GM18858 (cell line): ENCODE measurements at regions not wholly inside any gene's neighbourhood (a gene's known extent, or its start where the extent isn't known, plus 50 kb on each side); places are given as distances from the start of the nearest gene placed in this dataset.
"Not testable (repeated sequence)": the region's sequence is repeated elsewhere in the genome, so short reads cannot be mapped to it uniquely, and the experiment has no call there.

Experiments
- ATAC-seq: cut with Tn5 transposase; IDR thresholded peaks from one replicate; pipeline ENCODE4 v1.9.1; 2021; ENCODE audit not compliant: unreplicated experiment

DNA sequence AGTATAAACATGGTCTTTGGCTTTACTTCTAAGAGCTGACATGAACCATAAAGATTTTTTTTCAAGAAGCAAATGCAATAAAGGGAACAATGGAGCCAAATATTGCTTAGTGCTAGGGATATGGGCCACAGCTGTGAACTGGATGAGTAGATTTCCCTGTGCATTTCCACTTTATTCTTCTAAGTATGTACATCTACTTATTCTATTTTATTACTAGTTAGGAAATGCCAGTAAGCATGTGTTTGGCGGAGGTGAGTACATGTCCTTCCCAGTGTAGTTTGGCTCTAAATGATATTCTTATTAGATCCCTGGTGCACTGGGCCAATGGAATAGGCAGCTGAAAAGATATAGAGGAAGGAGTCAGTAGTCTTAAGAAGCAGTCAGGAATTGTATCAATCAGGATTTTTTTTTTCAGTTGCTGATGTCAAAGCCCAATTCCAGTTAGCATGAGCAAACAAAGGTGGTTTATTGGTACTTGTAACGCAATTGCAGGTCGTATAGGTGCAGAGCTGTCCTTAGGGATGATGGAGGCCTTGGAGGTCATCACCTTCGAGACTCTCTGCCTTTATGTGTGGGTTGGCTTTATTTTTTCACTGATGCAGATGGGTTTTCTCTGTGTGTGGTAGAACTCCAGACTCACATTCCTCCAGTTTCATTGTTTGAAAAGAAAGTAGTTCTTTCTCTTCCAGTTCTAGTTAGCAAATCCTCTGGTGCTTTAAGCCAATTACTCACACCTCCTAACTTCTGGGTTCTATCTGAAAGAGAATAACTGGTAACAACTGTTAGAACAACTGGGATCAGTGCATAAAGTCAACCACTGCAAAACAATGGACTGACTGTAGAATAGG lies 139.0 kb upstream of the LRIG3 start:
- ATAC-seq = no peak

DNA sequence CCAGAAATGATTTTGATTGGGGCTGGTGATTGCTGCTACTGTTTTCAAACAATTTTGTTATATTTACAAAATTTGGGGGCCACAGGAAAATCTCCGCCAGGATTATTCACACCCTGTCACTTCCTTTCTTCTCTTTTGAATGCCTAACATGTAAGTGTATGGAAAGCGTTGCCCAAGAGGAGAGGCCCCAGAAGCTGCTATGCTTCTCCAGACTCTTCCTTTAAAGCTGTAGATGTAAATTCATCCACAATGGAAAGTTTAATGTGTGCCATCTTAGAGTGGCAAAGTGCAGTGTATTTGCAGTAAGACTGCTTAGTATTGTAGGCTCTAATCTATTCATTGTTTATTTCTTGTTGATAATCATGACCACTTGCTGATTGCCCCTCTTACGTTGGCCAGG lies 136.7 kb upstream of the LRIG3 start:
- ATAC-seq = no peak

DNA sequence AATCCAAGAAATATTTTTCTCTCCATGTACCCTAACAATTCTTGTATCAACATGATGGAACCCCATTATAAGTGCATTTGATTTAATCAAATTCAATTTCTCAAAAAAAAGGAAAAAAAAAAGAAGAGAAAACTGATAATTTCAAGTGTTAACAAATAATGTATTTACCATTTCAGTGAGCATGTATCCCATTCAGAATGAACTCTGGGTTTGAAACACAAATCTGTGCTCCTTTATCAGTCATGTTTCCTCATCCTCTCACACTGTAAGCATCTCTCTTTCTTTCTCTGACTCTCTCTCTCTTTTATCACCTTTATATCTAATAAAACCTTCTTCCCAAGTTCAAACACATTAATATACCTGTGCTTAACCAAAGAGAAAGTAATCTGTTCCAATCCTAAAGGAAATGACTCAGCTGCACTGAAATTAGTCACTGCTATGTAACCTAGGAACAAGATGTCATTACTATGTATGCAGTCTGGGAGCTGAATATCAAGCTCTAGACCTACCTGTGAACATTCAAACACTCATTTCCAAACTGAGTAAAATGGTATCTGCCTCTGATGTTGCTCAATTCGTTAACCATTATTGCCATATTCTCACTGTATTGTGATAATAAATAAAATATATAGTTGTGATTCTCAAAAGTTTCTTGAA lies 135.0 kb upstream of the LRIG3 start:
- ATAC-seq = peak; percentile 76

GRCh38 chr12:59053266-59053899 lies 133.1 kb upstream of the LRIG3 start:
- ATAC-seq = not testable (repeated sequence)

- ATAC-seq = no peak
Measured at GRCh38 chr12:59046763-59047534, 126.6 kb upstream of the LRIG3 start.

DNA sequence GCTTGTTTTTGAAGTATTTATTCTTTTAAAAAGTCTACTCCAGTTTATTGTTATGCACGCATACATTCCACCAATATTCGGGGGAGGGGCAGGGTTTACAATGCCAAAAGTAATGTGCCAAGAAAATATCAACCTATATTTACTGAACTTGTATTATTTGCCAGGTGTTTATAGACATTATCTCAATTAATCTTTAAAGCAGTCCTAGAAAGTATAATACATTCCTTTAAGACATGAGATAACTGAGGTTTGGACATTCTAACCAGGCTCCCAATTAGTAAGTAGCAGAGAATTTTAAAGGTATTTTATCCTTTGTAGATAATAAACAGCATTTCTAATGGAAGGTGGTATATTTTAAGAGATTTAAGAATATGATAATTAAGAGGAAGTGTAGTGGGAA lies 124.5 kb upstream of the LRIG3 start:
- ATAC-seq = no peak

- no peak for ATAC-seq
Measured at GRCh38 chr12:59041241-59042121, 121.2 kb upstream of the LRIG3 start.

DNA sequence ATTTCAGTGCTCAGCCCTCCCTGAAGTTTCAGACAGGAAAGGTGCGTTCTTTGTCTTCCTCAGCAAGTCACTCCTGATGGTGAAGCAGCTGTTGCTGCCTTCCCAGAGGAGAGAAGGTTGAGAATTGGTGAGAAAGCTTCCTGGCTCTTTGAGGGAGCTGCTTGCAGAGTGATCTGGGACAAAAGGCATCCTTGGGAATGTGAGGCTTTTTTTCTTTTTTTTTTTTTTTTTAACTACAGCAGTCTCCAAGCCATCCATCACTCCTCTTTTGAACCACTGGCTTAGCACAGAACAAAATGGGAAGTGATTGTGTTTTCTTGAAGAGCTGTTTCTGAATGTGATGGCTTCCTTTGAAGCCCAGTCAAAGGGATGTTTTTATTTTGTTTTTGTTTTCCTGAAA lies 120.4 kb upstream of the LRIG3 start:
- no peak for ATAC-seq

GRCh38 chr12:59040043-59040442 lies 119.7 kb upstream of the LRIG3 start:
- ATAC-seq = no peak

GRCh38 chr12:59039005-59039404 lies 118.7 kb upstream of the LRIG3 start:
- no peak for ATAC-seq

DNA sequence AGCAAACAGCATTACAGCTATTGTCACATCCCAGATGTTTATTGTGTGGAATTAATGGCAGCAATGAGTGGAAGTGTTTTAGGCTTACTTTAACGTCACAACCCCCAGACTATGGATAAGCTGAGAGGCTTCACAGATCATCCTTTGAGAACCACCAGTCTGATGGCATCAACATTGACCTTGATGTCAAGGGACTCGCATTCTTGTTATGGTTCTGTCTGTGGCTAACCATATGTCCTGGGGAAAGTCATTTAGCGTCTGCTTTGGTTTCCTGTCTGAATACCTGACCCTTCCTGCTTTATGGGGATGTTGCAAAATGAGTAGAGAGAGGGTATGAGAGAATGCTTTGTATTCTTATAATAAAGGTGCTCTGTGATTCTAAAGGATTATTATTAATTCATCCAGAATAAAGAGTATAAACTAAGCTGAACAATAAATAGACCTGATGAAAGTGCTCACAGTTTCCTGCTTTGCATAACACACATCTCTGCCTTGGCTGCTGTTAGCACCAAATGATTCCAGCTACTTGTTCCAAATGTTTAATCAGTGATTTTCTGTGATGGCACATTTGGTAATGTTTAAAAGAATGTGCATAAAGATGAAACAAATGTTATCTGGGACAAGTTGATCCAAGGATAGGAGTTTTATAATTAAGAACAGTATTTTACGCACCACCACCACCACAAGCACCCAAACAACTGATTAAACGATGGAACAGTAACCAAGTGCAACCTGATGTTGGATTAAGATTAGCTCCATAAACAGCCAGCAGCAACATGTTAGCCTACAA lies 116.9 kb upstream of the LRIG3 start:
- no peak for ATAC-seq

DNA sequence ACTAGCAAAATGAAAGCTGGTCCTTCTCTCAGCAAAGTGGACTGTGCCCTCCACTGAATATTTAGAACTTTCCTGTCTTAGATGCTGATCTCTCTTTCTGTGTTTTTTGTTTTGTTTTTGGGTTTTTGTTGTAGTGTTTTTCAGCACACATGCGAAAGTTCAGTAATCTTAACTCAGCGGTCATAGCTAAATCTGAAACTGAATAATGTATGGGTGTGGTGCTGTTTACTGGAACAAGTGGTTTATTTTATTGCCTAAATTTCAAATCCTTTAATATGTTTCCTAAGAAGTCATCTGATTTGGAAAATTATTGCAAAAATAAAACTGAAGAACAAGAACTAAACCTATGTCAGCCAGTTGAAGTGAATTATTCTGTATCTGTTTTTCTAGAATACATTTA lies 116.0 kb upstream of the LRIG3 start:
- ATAC-seq = no peak

DNA sequence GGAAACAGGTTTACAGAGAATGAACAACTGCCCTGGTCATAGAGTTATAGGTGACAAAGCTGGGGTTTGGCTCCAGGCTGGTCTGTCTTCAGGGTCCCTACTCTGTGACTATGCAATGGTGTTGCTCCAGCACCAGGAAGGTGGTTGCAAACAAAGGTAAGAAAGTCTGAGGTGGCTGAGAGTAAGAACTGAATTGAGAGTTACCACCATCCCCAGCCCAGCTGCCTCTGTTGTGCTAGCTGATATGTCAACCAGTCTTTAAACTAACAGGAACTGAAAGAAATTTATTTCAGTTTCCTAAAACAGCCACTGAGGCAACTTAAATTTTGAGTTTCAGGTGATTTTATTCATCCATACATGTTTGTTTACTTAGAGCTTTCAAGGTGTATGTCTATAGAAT lies 111.0 kb upstream of the LRIG3 start:
- no peak for ATAC-seq

DNA sequence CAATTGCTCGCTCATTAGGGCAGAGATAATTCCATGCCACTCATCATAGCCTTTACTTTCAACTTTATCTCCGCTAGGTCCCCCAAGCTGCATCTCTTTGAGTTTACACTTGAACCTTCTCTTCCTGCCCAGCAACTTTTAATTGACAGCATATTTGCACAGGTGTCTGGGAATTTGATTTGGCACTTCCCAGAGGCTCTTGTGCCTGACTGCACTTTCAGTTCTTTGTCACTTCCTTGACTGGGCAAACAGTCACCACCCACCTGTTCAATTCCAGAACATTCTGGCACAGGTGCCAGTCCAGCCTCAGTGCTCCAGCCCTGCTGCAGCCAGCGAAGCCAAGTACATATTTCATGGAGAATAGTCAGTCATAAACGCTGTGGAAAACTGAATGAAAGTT lies 110.1 kb upstream of the LRIG3 start:
- no peak for ATAC-seq

DNA sequence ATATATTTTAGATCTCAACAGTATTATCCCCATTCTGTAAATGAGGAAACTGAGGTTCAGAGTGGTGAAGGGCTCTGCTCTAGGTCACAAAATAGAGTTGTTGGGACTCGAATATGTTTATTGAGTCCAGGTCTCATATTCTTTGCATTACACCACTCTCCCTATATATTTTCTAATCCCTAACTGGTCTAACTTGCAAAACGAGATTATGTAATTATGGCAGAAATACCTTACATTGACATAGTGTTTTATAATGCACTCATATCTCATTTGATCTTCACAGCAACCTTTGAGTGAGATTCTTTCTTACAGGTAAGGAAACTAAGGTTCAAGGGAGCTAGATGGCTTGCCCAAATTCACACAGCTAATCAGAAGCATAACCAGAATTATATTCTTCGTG lies 106.9 kb upstream of the LRIG3 start:
- ATAC-seq = no peak

DNA sequence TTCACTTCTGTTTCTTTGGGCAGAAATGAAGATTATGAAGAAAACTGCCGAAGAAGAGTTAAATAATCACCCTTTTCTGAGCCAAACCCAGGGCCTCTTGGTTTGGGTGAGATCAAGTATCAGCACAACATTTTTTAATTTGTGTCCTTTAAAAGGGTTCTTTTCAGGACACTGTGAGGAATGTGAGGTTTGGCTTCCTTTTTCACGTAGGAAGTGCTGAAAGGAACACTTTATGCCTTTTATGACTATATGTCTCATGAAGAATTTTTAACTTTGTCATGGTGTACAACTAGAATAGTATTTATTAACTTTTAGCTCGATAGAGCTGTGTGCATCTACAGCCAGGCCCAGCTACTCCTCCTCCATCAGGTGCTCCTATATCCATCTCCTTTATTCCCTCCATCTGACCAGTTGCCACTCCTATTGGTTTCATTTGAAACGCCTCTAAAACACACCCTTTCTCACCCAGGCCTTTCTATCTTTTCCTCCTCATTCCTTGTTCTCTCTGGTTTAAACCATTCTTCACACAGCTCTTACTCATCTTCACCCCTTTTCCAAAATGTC lies 103.6 kb upstream of the LRIG3 start:
- no peak for ATAC-seq

- ATAC-seq = no peak
Measured at GRCh38 chr12:59020073-59020946, 100.0 kb upstream of the LRIG3 start.

- ATAC-seq = no peak
Measured at GRCh38 chr12:59014885-59015284, 94.6 kb upstream of the LRIG3 start.
